H9 (cell line): ENCODE measurements at regions not wholly inside any gene's neighbourhood (a gene's known extent, or its start where the extent isn't known, plus 50 kb on each side); places are given as distances from the start of the nearest gene placed in this dataset.

Experiments
- DNase-seq: peaks from one replicate; pipeline ENCODE4 v3.0.0-alpha.2; 2017
- H2AFZ ChIP-seq: one replicate; pipeline ENCODE4 v1.6.1; 2013; ENCODE audit warnings: mild to moderate bottlenecking, low read length, control low read depth, moderate library complexity
- H2AK5ac ChIP-seq: 2 replicates; pipeline ENCODE4 v1.6.1; 2013; ENCODE audit warnings: low read length, control low read depth, mixed read lengths; ENCODE audit not compliant: insufficient read length
- H2BK120ac ChIP-seq: one replicate; pipeline ENCODE4 v1.6.1; 2013; ENCODE audit warnings: low read depth, mild to moderate bottlenecking, low read length, control low read depth, inconsistent platforms; ENCODE audit not compliant: poor library complexity, severe bottlenecking
- H2BK12ac ChIP-seq: 2 replicates; pipeline ENCODE4 v1.6.1; 2013; ENCODE audit warnings: low read length, control low read depth, mixed read lengths, low read depth; ENCODE audit not compliant: insufficient read length
- H2BK15ac ChIP-seq: 2 replicates; pipeline ENCODE4 v1.6.1; 2013; ENCODE audit warnings: low read depth, low read length, control low read depth
- H2BK20ac ChIP-seq: one replicate; pipeline ENCODE4 v1.6.1; 2013; ENCODE audit warnings: low read depth, mild to moderate bottlenecking, low read length, control low read depth, inconsistent platforms; ENCODE audit not compliant: poor library complexity, severe bottlenecking
- H2BK5ac ChIP-seq: 2 replicates; pipeline ENCODE4 v1.6.1; 2013; ENCODE audit warnings: low read length, control low read depth, mixed read lengths; ENCODE audit not compliant: insufficient read length
- H3K14ac ChIP-seq: 2 replicates; pipeline ENCODE4 v1.6.1; 2013; ENCODE audit warnings: low read length, control low read depth; ENCODE audit not compliant: insufficient read depth
- H3K18ac ChIP-seq: 2 replicates; pipeline ENCODE4 v1.6.1; 2013; ENCODE audit warnings: low read depth, mild to moderate bottlenecking, mixed read lengths, low read length, control low read depth; ENCODE audit not compliant: insufficient read length
- H3K23ac ChIP-seq: 2 replicates; pipeline ENCODE4 v1.6.1; 2013; ENCODE audit warnings: low read length, control low read depth, mixed read lengths, low read depth; ENCODE audit not compliant: insufficient read length
- H3K23me2 ChIP-seq: 2 replicates; pipeline ENCODE4 v1.6.1; 2013; ENCODE audit warnings: low read depth, mild to moderate bottlenecking, mixed read lengths, low read length, control low read depth; ENCODE audit not compliant: insufficient read length, poor library complexity, severe bottlenecking
- H3K27ac ChIP-seq: 2 replicates; pipeline ENCODE4 v1.5.1; 2013; ENCODE audit warnings: low read length, control low read depth, mixed read lengths, low read depth; ENCODE audit not compliant: insufficient read length
- H3K27me3 ChIP-seq: 2 replicates; pipeline ENCODE4 v1.6.1; 2013; ENCODE audit warnings: low read length, control low read depth, inconsistent platforms; ENCODE audit not compliant: insufficient read depth
- H3K4ac ChIP-seq: 2 replicates; pipeline ENCODE4 v1.6.1; 2013; ENCODE audit warnings: low read depth, mild to moderate bottlenecking, control low read depth, inconsistent platforms, low read length, moderate library complexity
- H3K4me1 ChIP-seq: 2 replicates; pipeline ENCODE4 v1.6.1; 2013; ENCODE audit warnings: low read length, control low read depth, inconsistent platforms; ENCODE audit not compliant: insufficient read depth
- H3K4me2 ChIP-seq: 2 replicates; pipeline ENCODE4 v1.6.1; 2013; ENCODE audit warnings: low read length, control low read depth, mixed read lengths; ENCODE audit not compliant: insufficient read length, insufficient read depth
- H3K56ac ChIP-seq: 2 replicates; pipeline ENCODE4 v1.6.1; 2013; ENCODE audit warnings: low read depth, mild to moderate bottlenecking, mixed read lengths, low read length, control low read depth; ENCODE audit not compliant: insufficient read length
- H3K79me1 ChIP-seq: 2 replicates; pipeline ENCODE4 v1.6.1; 2013; ENCODE audit warnings: low read depth, mild to moderate bottlenecking, moderate library complexity, low read length, control low read depth, inconsistent platforms; ENCODE audit not compliant: insufficient read depth, poor library complexity, severe bottlenecking
- H3K79me2 ChIP-seq: 2 replicates; pipeline ENCODE4 v1.6.1; 2013; ENCODE audit warnings: low read length, control low read depth, inconsistent platforms; ENCODE audit not compliant: insufficient read depth
- H3K9ac ChIP-seq: 2 replicates; pipeline ENCODE4 v1.6.1; 2013; ENCODE audit warnings: low read length, control low read depth, mixed read lengths; ENCODE audit not compliant: insufficient read length; ENCODE audit errors: extremely low read depth
- H3K9me3 ChIP-seq: one replicate; pipeline ENCODE4 v1.6.1; 2013; ENCODE audit warnings: low read depth, low read length, inconsistent platforms; ENCODE audit not compliant: control insufficient read depth
- H3T11ph ChIP-seq: one replicate; pipeline ENCODE4 v1.6.1; 2013; ENCODE audit warnings: mild to moderate bottlenecking, low read length, control low read depth, inconsistent platforms
- H4K20me1 ChIP-seq: one replicate; pipeline ENCODE4 v1.6.1; 2013; ENCODE audit not compliant: control insufficient read depth, insufficient read length, insufficient read depth
- H4K5ac ChIP-seq: 2 replicates; pipeline ENCODE4 v1.6.1; 2013; ENCODE audit warnings: low read depth, mild to moderate bottlenecking, mixed read lengths, low read length, control low read depth; ENCODE audit not compliant: insufficient read length
- H4K8ac ChIP-seq: replicated peaks from 2 replicates; pipeline ENCODE4 v1.6.1; 2013; ENCODE audit warnings: low read length, control low read depth, mixed read lengths, low read depth; ENCODE audit not compliant: insufficient read length
- H4K91ac ChIP-seq: 2 replicates; pipeline ENCODE4 v1.6.1; 2013; ENCODE audit warnings: low read depth, mild to moderate bottlenecking, moderate library complexity, mixed read lengths, low read length, control low read depth; ENCODE audit not compliant: insufficient read length
- H3K27ac Mint-ChIP-seq, 3 experiments: 2 replicates in 2 of 3; 3 replicates in 1 of 3; pipeline ENCODE4 v1.8.0; 2020 to 2021; ENCODE audit warnings: mixed read lengths in 3 of 3, mild to moderate bottlenecking in 1 of 3, moderate library complexity in 1 of 3
- H3K27me3 Mint-ChIP-seq: 2 replicates; pipeline ENCODE4 v1.8.0; 2021; ENCODE audit warnings: low read depth, mild to moderate bottlenecking, moderate library complexity, mixed read lengths
- H3K36me3 Mint-ChIP-seq, 3 experiments: 2 replicates in 2 of 3; 3 replicates in 1 of 3; pipeline ENCODE4 v1.8.0; 2020 to 2021; ENCODE audit warnings: low read depth in 3 of 3, mixed read lengths in 3 of 3; ENCODE audit not compliant: insufficient read depth in 1 of 3
- H3K4me1 Mint-ChIP-seq, 2 experiments: 2 replicates each; pipeline ENCODE4 v1.8.0; 2020; ENCODE audit warnings: mixed read lengths in 2 of 2
- H3K4me3 Mint-ChIP-seq, 2 experiments: 2 replicates in 1 of 2; 3 replicates in 1 of 2; pipeline ENCODE4 v1.8.0; 2020 to 2021; ENCODE audit warnings: mild to moderate bottlenecking in 2 of 2, mixed read lengths in 2 of 2, moderate library complexity in 1 of 2
- H3K9me3 Mint-ChIP-seq, 2 experiments: 2 replicates in 1 of 2; 3 replicates in 1 of 2; pipeline ENCODE4 v1.8.0; 2020; ENCODE audit warnings: mild to moderate bottlenecking in 2 of 2, mixed read lengths in 2 of 2, moderate library complexity in 1 of 2
- WGBS: extraction: QIAGEN DNeasy Blood & Tissue Kit; methylation state at CpG from one replicate; pipeline ENCODE4 v1.1.7; 2013; ENCODE audit warnings: missing lambda C conversion rate, low lambda C conversion rate, mixed read lengths; ENCODE audit not compliant: insufficient read length; ENCODE audit errors: extremely low coverage; 5-methylcytosine and 5-hydroxymethylcytosine counted together
- TF ChIP-seq, protein P1 (sequence below): fragments of 200-600 bp; sonication (generic); conservative IDR thresholded peaks from 3 replicates; pipeline ENCODE4 v1.8.0; 2021; ENCODE audit warnings: antibody characterized with exemption, mild to moderate bottlenecking

GRCh38 chr18:43213816-43214215 is 63.5 kb downstream of the SYT4 start:
- no peak overlapping the region for H2AFZ ChIP-seq
- H3K27me3 ChIP-seq: no peaks in the 10 kb centered on the region
- H2BK20ac ChIP-seq: no peak overlapping the region
- no peak overlapping the region for H3K4me3 Mint-ChIP-seq
- no peak overlapping the region for H2AK5ac ChIP-seq
- no peak overlapping the region for H4K91ac ChIP-seq
- no peaks in the 10 kb centered on the region for H3K9me3 ChIP-seq
- H3K79me1 ChIP-seq: no peaks in the 10 kb centered on the region
- H2BK5ac ChIP-seq: no peak overlapping the region
- no peaks in the 10 kb centered on the region; the same call in 1 of the 2 replicates for H3K79me2 ChIP-seq
- no peak overlapping the region for H3K9ac ChIP-seq
- H2BK12ac ChIP-seq: no peak overlapping the region
- H3K27ac ChIP-seq: no peak overlapping the region
- no peaks in the 10 kb centered on the region for H4K20me1 ChIP-seq
- H3K4ac ChIP-seq: no peak overlapping the region
- no peak overlapping the region for H3K56ac ChIP-seq
- no peak overlapping the region for H4K5ac ChIP-seq
- H2BK15ac ChIP-seq: no peak overlapping the region
- no peak overlapping the region for H3K4me2 ChIP-seq
- DNase-seq: no peak
- H3K4me1 Mint-ChIP-seq: peaks cover 9% of the 10 kb centered on the region in 2 experiments
- no peak overlapping the region for H4K8ac ChIP-seq
- no peaks in the 10 kb centered on the region for H3K23me2 ChIP-seq
- no CpG with 5 or more reads among the region's 4 CpGs for WGBS
- H3K9me3 Mint-ChIP-seq: no peaks in the 10 kb centered on the region
- no peak overlapping the region for H3K18ac ChIP-seq
- H3K14ac ChIP-seq: no peak overlapping the region
- no peak overlapping the region for H2BK120ac ChIP-seq
- H3K27me3 Mint-ChIP-seq: no peaks in the 10 kb centered on the region
- H3T11ph ChIP-seq: no peak overlapping the region
- no peak overlapping the region for H3K23ac ChIP-seq
- H3K36me3 Mint-ChIP-seq: no peaks in the 10 kb centered on the region; a peak in 1 of 7 replicates
- TF ChIP-seq, protein P1, sequence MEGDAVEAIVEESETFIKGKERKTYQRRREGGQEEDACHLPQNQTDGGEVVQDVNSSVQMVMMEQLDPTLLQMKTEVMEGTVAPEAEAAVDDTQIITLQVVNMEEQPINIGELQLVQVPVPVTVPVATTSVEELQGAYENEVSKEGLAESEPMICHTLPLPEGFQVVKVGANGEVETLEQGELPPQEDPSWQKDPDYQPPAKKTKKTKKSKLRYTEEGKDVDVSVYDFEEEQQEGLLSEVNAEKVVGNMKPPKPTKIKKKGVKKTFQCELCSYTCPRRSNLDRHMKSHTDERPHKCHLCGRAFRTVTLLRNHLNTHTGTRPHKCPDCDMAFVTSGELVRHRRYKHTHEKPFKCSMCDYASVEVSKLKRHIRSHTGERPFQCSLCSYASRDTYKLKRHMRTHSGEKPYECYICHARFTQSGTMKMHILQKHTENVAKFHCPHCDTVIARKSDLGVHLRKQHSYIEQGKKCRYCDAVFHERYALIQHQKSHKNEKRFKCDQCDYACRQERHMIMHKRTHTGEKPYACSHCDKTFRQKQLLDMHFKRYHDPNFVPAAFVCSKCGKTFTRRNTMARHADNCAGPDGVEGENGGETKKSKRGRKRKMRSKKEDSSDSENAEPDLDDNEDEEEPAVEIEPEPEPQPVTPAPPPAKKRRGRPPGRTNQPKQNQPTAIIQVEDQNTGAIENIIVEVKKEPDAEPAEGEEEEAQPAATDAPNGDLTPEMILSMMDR: no peak
- H3K4me1 ChIP-seq: no peaks in the 10 kb centered on the region
- H3K27ac Mint-ChIP-seq: no peak overlapping the region
